ENCODE measurements at regions not wholly inside any gene's neighbourhood (a gene's known extent, or its start where the extent isn't known, plus 50 kb on each side); places are given as distances from the start of the nearest gene placed in this dataset.

GRCh38 chr5:44637916-44638869, 170.6 kb upstream of the MRPS30 start:
- DNase-seq (no peak), ATAC-seq (no peak)
- Histone ChIP-seq H3K36me3 (replicated peaks in 1 of 2; ENCODE audit: insufficient read depth in 1 of 2, low read depth in 2 of 2) (no peaks in the 10 kb centered on the region), H3K4me1 (no peaks in the 10 kb centered on the region), H3K27me3 (no peaks in the 10 kb centered on the region), H3K27ac (no peak overlapping the region), H3K4me3 (no peak overlapping the region), H3K9me3 (no peaks in the 10 kb centered on the region)
- TF ChIP-seq POLR2A (IDR thresholded peaks at IDR 0.05) (no peak), CTCF (IDR thresholded peaks at IDR 0.05) (no peak)
- intact Hi-C loops (cut with DNase I) = no loop called here
- WGBS, 2 donors = 63 to 69% methylated on average over 12 of the region's 12 CpGs

- no peaks in the 10 kb centered on the region for H3K27me3 ChIP-seq
- ATAC-seq (no peak), DNase-seq (no peak)
- 64 to 71% methylated on average over 1 of the region's 1 CpG for WGBS, 2 donors
- H3K4me1 ChIP-seq = no peaks in the 10 kb centered on the region
- no peaks in the 10 kb centered on the region for H3K36me3 ChIP-seq (replicated peaks in 1 of 2; ENCODE audit: insufficient read depth in 1 of 2, low read depth in 2 of 2)
- no peak overlapping the region for H3K4me3 ChIP-seq
- H3K9me3 ChIP-seq = no peaks in the 10 kb centered on the region
- TF ChIP-seq CTCF (IDR thresholded peaks at IDR 0.05) (no peak), POLR2A (IDR thresholded peaks at IDR 0.05) (no peak)
- intact Hi-C loops (cut with DNase I) = no loop called here
- no peak overlapping the region for H3K27ac ChIP-seq
These were observed 176.4 kb upstream of the MRPS30 start for GRCh38 chr5:44632344-44632743.

- intact Hi-C loops (cut with DNase I) = no loop called here
- no peaks in the 10 kb centered on the region for H3K9me3 ChIP-seq
- H3K27me3 ChIP-seq = no peaks in the 10 kb centered on the region
- TF ChIP-seq CTCF (IDR thresholded peaks at IDR 0.05) (no peak), POLR2A (IDR thresholded peaks at IDR 0.05) (no peak)
- DNase-seq (no peak), ATAC-seq (no peak)
- no peaks in the 10 kb centered on the region for H3K4me1 ChIP-seq
- H3K4me3 ChIP-seq = no peak overlapping the region
- no peak overlapping the region for H3K27ac ChIP-seq
- H3K36me3 ChIP-seq (replicated peaks in 1 of 2; ENCODE audit: insufficient read depth in 1 of 2, low read depth in 2 of 2) = no peaks in the 10 kb centered on the region
These were observed 181.9 kb upstream of the MRPS30 start for GRCh38 chr5:44626846-44627245.

DNA sequence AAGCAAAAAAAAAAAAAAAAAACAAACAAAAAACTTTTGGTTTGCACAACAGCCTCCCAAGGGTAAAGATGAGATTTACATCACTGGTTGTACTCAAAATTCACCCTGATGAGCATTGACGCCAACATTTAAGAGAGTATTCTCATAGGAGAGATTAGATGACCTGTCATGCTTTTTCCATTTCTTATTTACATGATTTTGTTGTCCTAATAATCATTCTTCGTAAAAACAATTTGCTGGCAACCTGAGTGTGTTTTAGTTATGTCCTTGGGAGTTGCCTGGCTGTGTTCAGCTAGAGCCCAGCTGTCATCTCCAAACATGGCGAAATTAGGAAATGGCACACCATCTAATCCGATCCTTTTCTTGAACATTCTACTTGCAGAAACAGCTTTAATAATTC, 186.4 kb upstream of the MRPS30 start:
- Histone ChIP-seq H3K9me3 (no peaks in the 10 kb centered on the region), H3K27me3 (no peaks in the 10 kb centered on the region), H3K4me1 (no peaks in the 10 kb centered on the region), H3K4me3 (no peak overlapping the region), H3K27ac (no peak overlapping the region), H3K36me3 (replicated peaks in 1 of 2; ENCODE audit: insufficient read depth in 1 of 2, low read depth in 2 of 2) (no peaks in the 10 kb centered on the region)
- WGBS, 2 donors = 74 to 76% methylated on average over 4 of the region's 4 CpGs
- DNase-seq (no peak), ATAC-seq (no peak)
- intact Hi-C loops (cut with DNase I) = no loop called here
- TF ChIP-seq POLR2A (IDR thresholded peaks at IDR 0.05) = no peak
- TF ChIP-seq CTCF (IDR thresholded peaks at IDR 0.05) = no peak
